GM21526 (cell line): ENCODE measurements at regions not wholly inside any gene's neighbourhood (a gene's known extent, or its start where the extent isn't known, plus 50 kb on each side); places are given as distances from the start of the nearest gene placed in this dataset.

Experiments used
- ATAC-seq: cut with Tn5 transposase; IDR thresholded peaks from one replicate; pipeline ENCODE4 v1.9.1; 2021; ENCODE audit warnings: moderate library complexity; ENCODE audit not compliant: unreplicated experiment, low FRiP score

GRCh38 chr14:55921511-55921910, 196.7 kb upstream of the PELI2 start:
- no peak for ATAC-seq

GRCh38 chr14:55926007-55926406, 192.2 kb upstream of the PELI2 start:
- ATAC-seq: no peak

- no peak for ATAC-seq
These were observed 191.2 kb upstream of the PELI2 start for GRCh38 chr14:55927028-55927427.

- ATAC-seq: no peak
These were observed 189.9 kb upstream of the PELI2 start for GRCh38 chr14:55928276-55928675.

GRCh38 chr14:55929136-55929535, 189.1 kb upstream of the PELI2 start:
- no peak for ATAC-seq

- ATAC-seq: no peak
These were observed 188.0 kb upstream of the PELI2 start for GRCh38 chr14:55930016-55930784.

- no peak for ATAC-seq
These were observed 181.5 kb upstream of the PELI2 start for GRCh38 chr14:55936691-55937090.

- no peak for ATAC-seq
These were observed 179.9 kb upstream of the PELI2 start for GRCh38 chr14:55938249-55938791.

- no peak for ATAC-seq
These were observed 176.0 kb upstream of the PELI2 start for GRCh38 chr14:55942076-55942654.

- ATAC-seq: no peak
These were observed 175.4 kb upstream of the PELI2 start for GRCh38 chr14:55942826-55943225.

GRCh38 chr14:55944757-55945156, 173.5 kb upstream of the PELI2 start:
- ATAC-seq: no peak

- no peak for ATAC-seq
These were observed 172.0 kb upstream of the PELI2 start for GRCh38 chr14:55946231-55946630.

GRCh38 chr14:55948399-55948798, 169.8 kb upstream of the PELI2 start:
- ATAC-seq: no peak

GRCh38 chr14:55949708-55950107, 168.5 kb upstream of the PELI2 start:
- ATAC-seq: no peak

- ATAC-seq: no peak
These were observed 168.1 kb upstream of the PELI2 start for GRCh38 chr14:55950135-55950534.

GRCh38 chr14:55951341-55952206, 166.6 kb upstream of the PELI2 start:
- ATAC-seq: no peak

GRCh38 chr14:55954108-55954507, 164.1 kb upstream of the PELI2 start:
- ATAC-seq: no peak

GRCh38 chr14:55955175-55955574, 163.0 kb upstream of the PELI2 start:
- ATAC-seq: no peak

GRCh38 chr14:55957950-55958349, 160.3 kb upstream of the PELI2 start:
- no peak for ATAC-seq

GRCh38 chr14:55963295-55963694, 154.9 kb upstream of the PELI2 start:
- ATAC-seq: no peak

- ATAC-seq: no peak
These were observed 154.1 kb upstream of the PELI2 start for GRCh38 chr14:55964091-55964490.
